Trophoblast cell (in vitro differentiated cells and primary cell): ENCODE measurements at regions not wholly inside any gene's neighbourhood (a gene's known extent, or its start where the extent isn't known, plus 50 kb on each side); places are given as distances from the start of the nearest gene placed in this dataset.
A peak's percentile ranks its signal among the peaks of the same experiment; 100 is the strongest.

Source experiments
- DNase-seq, 2 donors: peaks; one replicate each; pipeline ENCODE4 v3.0.0-alpha.2; 2016
- H2AFZ ChIP-seq: 2 replicates; pipeline ENCODE4 v1.6.1; 2013; ENCODE audit warnings: low read length, moderate library complexity, mild to moderate bottlenecking; ENCODE audit not compliant: insufficient read depth, poor library complexity
- H2AK5ac ChIP-seq: 2 replicates; pipeline ENCODE4 v1.6.1; 2013; ENCODE audit warnings: mild to moderate bottlenecking, low read length
- H2BK120ac ChIP-seq: 2 replicates; pipeline ENCODE4 v1.6.1; 2013; ENCODE audit warnings: low read length, mild to moderate bottlenecking, moderate library complexity; ENCODE audit not compliant: insufficient read depth, poor library complexity
- H2BK12ac ChIP-seq: 2 replicates; pipeline ENCODE4 v1.6.1; 2013; ENCODE audit warnings: mild to moderate bottlenecking, low read length, moderate library complexity
- H2BK5ac ChIP-seq: 2 replicates; pipeline ENCODE4 v1.6.1; 2013; ENCODE audit warnings: low read length, low read depth, moderate library complexity, mild to moderate bottlenecking; ENCODE audit not compliant: poor library complexity
- H3K14ac ChIP-seq: 2 replicates; pipeline ENCODE4 v1.6.1; 2013; ENCODE audit warnings: mild to moderate bottlenecking, low read length
- H3K18ac ChIP-seq: 2 replicates; pipeline ENCODE4 v1.6.1; 2013; ENCODE audit warnings: mild to moderate bottlenecking, low read length
- H3K23ac ChIP-seq: 2 replicates; pipeline ENCODE4 v1.6.1; 2013; ENCODE audit warnings: low read length
- H3K27ac ChIP-seq: 2 replicates; pipeline ENCODE4 v1.5.1; 2013; ENCODE audit warnings: low read depth, mild to moderate bottlenecking, inconsistent platforms, low read length, moderate library complexity
- H3K27me3 ChIP-seq: 2 replicates; pipeline ENCODE4 v1.6.1; 2013; ENCODE audit warnings: inconsistent platforms, mild to moderate bottlenecking, low read length, moderate library complexity; ENCODE audit not compliant: insufficient read depth
- H3K36me3 ChIP-seq, 2 experiments: 1 replicate in 1 of 2; 2 replicates in 1 of 2; pipeline ENCODE4 v1.6.1; 2013; ENCODE audit warnings: low read length in 2 of 2, mild to moderate bottlenecking in 2 of 2, moderate library complexity in 1 of 2; ENCODE audit not compliant: insufficient read depth in 2 of 2, control insufficient read depth in 1 of 2
- H3K4ac ChIP-seq: 2 replicates; pipeline ENCODE4 v1.6.1; 2013; ENCODE audit warnings: low read depth, mild to moderate bottlenecking, low read length, moderate library complexity
- H3K4me1 ChIP-seq, 2 experiments: 1 replicate in 1 of 2; 2 replicates in 1 of 2; pipeline ENCODE4 v1.6.1; 2013; ENCODE audit warnings: low read length in 2 of 2, mild to moderate bottlenecking in 2 of 2, moderate library complexity in 1 of 2; ENCODE audit not compliant: insufficient read depth in 2 of 2, control insufficient read depth in 1 of 2
- H3K4me2 ChIP-seq: 2 replicates; pipeline ENCODE4 v1.6.1; 2013; ENCODE audit warnings: inconsistent platforms, mild to moderate bottlenecking, low read length, moderate library complexity
- H3K4me3 ChIP-seq: 2 replicates; pipeline ENCODE4 v1.5.1; 2013; ENCODE audit warnings: mild to moderate bottlenecking, low read depth, low read length, inconsistent platforms
- H3K79me1 ChIP-seq: one replicate; pipeline ENCODE4 v1.6.1; 2013; ENCODE audit warnings: low read length
- H3K79me2 ChIP-seq: 2 replicates; pipeline ENCODE4 v1.6.1; 2013; ENCODE audit warnings: low read length, mild to moderate bottlenecking; ENCODE audit not compliant: control insufficient read depth, insufficient read depth, poor library complexity
- H3K9ac ChIP-seq: 2 replicates; pipeline ENCODE4 v1.6.1; 2013; ENCODE audit warnings: mild to moderate bottlenecking, low read length
- H3K9me3 ChIP-seq: 2 replicates; pipeline ENCODE4 v1.6.1; 2013; ENCODE audit warnings: low read depth, mild to moderate bottlenecking, control low read depth, inconsistent platforms, low read length; ENCODE audit not compliant: insufficient read depth
- H4K12ac ChIP-seq: 2 replicates; pipeline ENCODE4 v1.6.1; 2013; ENCODE audit warnings: low read depth, mild to moderate bottlenecking, low read length, moderate library complexity
- H4K8ac ChIP-seq: 2 replicates; pipeline ENCODE4 v1.6.1; 2013; ENCODE audit warnings: low read depth, mild to moderate bottlenecking, low read length, moderate library complexity
- H4K91ac ChIP-seq: one replicate; pipeline ENCODE4 v1.6.1; 2013; ENCODE audit warnings: low read depth, mild to moderate bottlenecking, low read length, moderate library complexity
- WGBS: extraction: QIAGEN DNeasy Blood & Tissue Kit; methylation state at CpG from one replicate; pipeline ENCODE4 v1.1.7; 2013; ENCODE audit warnings: missing lambda C conversion rate; ENCODE audit not compliant: insufficient read length, insufficient coverage; ENCODE audit errors: extremely low coverage; 5-methylcytosine and 5-hydroxymethylcytosine counted together

DNA sequence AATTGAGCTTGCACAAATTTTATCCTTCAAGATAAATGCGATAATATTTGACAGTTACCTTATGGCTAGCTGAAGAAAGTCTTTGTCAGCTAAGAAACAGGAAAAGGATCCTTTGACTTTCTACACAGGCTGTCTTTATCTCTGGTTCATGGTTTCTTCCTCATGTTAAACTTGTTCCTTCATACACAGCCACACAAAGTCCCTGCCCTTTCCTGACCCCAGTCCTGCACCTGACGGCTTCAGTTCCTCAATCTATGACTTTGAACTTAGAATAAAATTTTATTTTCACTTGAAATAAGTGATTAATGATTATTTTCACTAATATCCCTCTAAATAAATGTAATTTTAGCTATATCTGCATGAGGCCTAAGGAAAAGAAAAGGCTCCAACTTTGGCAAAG is 77.8 kb upstream of the PRSS1 start:
- Histone ChIP-seq H3K14ac (no peak overlapping the region), H3K4me2 (no peak overlapping the region), H4K12ac (no peak overlapping the region), H3K23ac (no peak overlapping the region), H3K27ac (no peak overlapping the region), H3K4me1 (no peaks in the 10 kb centered on the region), H4K8ac (no peak overlapping the region), H2BK12ac (no peak overlapping the region), H3K9ac (no peak overlapping the region), H2AFZ (no peak overlapping the region), H2BK5ac (no peak overlapping the region), H2BK120ac (no peak overlapping the region), H3K79me1 (no peaks in the 10 kb centered on the region), H3K27me3 (no peaks in the 10 kb centered on the region), H3K4me3 (no peak overlapping the region), H4K91ac (no peak overlapping the region), H3K9me3 (no peaks in the 10 kb centered on the region), H3K4ac (no peak overlapping the region), H3K79me2 (no peaks in the 10 kb centered on the region), H2AK5ac (no peak overlapping the region), H3K36me3 (no peaks in the 10 kb centered on the region), H3K18ac (no peak overlapping the region)
- DNase-seq: no peak
- no CpG with 5 or more reads among the region's 2 CpGs for WGBS

GRCh38 chr7:142670511-142670910 is 78.8 kb upstream of the PRSS1 start:
- H2BK5ac ChIP-seq: no peak overlapping the region
- H4K8ac ChIP-seq: no peak overlapping the region
- H3K27ac ChIP-seq: no peak overlapping the region

GRCh38 chr7:142669074-142669654 is 80.1 kb upstream of the PRSS1 start:
- no CpG with 5 or more reads among the region's 2 CpGs for WGBS
- no peak overlapping the region for H3K18ac ChIP-seq
- H2BK12ac ChIP-seq: no peak overlapping the region
- no peaks in the 10 kb centered on the region for H3K79me1 ChIP-seq
- H2BK5ac ChIP-seq: no peak overlapping the region
- no peak overlapping the region for H4K91ac ChIP-seq
- H4K8ac ChIP-seq: no peak overlapping the region
- no peak overlapping the region for H2AFZ ChIP-seq
- no peak overlapping the region for H2AK5ac ChIP-seq
- no peaks in the 10 kb centered on the region for H3K79me2 ChIP-seq
- no peaks in the 10 kb centered on the region for H3K9me3 ChIP-seq
- no peak overlapping the region for H3K9ac ChIP-seq
- no peaks in the 10 kb centered on the region for H3K27me3 ChIP-seq
- DNase-seq: peak in 1 of 2 donors; percentile 6
- H3K27ac ChIP-seq: no peak overlapping the region
- H4K12ac ChIP-seq: no peak overlapping the region
- no peaks in the 10 kb centered on the region for H3K36me3 ChIP-seq
- no peak overlapping the region for H3K4me2 ChIP-seq
- no peak overlapping the region for H3K14ac ChIP-seq
- no peak overlapping the region for H3K4me3 ChIP-seq
- no peak overlapping the region for H3K4ac ChIP-seq
- no peak overlapping the region for H2BK120ac ChIP-seq
- no peaks in the 10 kb centered on the region for H3K4me1 ChIP-seq
- H3K23ac ChIP-seq: no peak overlapping the region

More at GRCh38 chr7:142670511-142670910, 78.8 kb upstream of the PRSS1 start:
- H2AK5ac ChIP-seq: no peak overlapping the region
- H2BK12ac ChIP-seq: no peak overlapping the region
- H3K27me3 ChIP-seq: no peaks in the 10 kb centered on the region
- H3K36me3 ChIP-seq: no peaks in the 10 kb centered on the region
- no peak overlapping the region for H3K23ac ChIP-seq
- no peak overlapping the region for H4K91ac ChIP-seq
- no peak overlapping the region for H2BK120ac ChIP-seq
- H3K18ac ChIP-seq: no peak overlapping the region
- DNase-seq: no peak
- no peak overlapping the region for H3K14ac ChIP-seq
- no peaks in the 10 kb centered on the region for H3K4me1 ChIP-seq
- H3K79me2 ChIP-seq: no peaks in the 10 kb centered on the region
- no CpG with 5 or more reads among the region's 1 CpG for WGBS
- no peak overlapping the region for H3K4ac ChIP-seq
- H2AFZ ChIP-seq: no peak overlapping the region
- no peaks in the 10 kb centered on the region for H3K9me3 ChIP-seq
- no peak overlapping the region for H3K4me2 ChIP-seq
- H3K4me3 ChIP-seq: no peak overlapping the region
- no peak overlapping the region for H4K12ac ChIP-seq
- H3K79me1 ChIP-seq: no peaks in the 10 kb centered on the region
- no peak overlapping the region for H3K9ac ChIP-seq

- no peak overlapping the region for H3K9ac ChIP-seq
- no peak overlapping the region for H3K4me3 ChIP-seq
- H3K4me2 ChIP-seq: no peak overlapping the region
- no peaks in the 10 kb centered on the region for H3K79me2 ChIP-seq
- DNase-seq: no peak
- no peak overlapping the region for H2BK5ac ChIP-seq
- H3K4ac ChIP-seq: no peak overlapping the region
- no peak overlapping the region for H3K23ac ChIP-seq
- no peaks in the 10 kb centered on the region for H3K27me3 ChIP-seq
- WGBS: no CpG with 5 or more reads among the region's 4 CpGs
- no peaks in the 10 kb centered on the region for H3K79me1 ChIP-seq
- H2BK12ac ChIP-seq: no peak overlapping the region
- H2BK120ac ChIP-seq: no peak overlapping the region
- no peak overlapping the region for H2AFZ ChIP-seq
- H3K36me3 ChIP-seq: no peaks in the 10 kb centered on the region
- no peak overlapping the region for H4K12ac ChIP-seq
- H3K27ac ChIP-seq: no peak overlapping the region
- no peaks in the 10 kb centered on the region for H3K9me3 ChIP-seq
- H3K4me1 ChIP-seq: no peaks in the 10 kb centered on the region
- H4K91ac ChIP-seq: no peak overlapping the region
- H3K18ac ChIP-seq: no peak overlapping the region
- H3K14ac ChIP-seq: no peak overlapping the region
- no peak overlapping the region for H4K8ac ChIP-seq
- H2AK5ac ChIP-seq: no peak overlapping the region
Measured at GRCh38 chr7:142668495-142668894, 80.8 kb upstream of the PRSS1 start.
